CD4-positive, alpha-beta T cell (primary cell): ENCODE measurements at regions not wholly inside any gene's neighbourhood (a gene's known extent, or its start where the extent isn't known, plus 50 kb on each side); places are given as distances from the start of the nearest gene placed in this dataset.

Source experiments
- ATAC-seq: fragments of 200-7000 bp; cut with Tn5 transposase; one replicate; pipeline ENCODE4 v1.10.0; 2022; ENCODE audit warnings: mild to moderate bottlenecking; ENCODE audit not compliant: poor library complexity
- CTCF ChIA-PET: fragments of 350-600 bp; sonication (Branson Sonifier 250); formaldehyde crosslinking; loops from one replicate; lab custom pipeline; 2021; ENCODE audit warnings: antibody characterized with exemption, inconsistent platforms; lab: Charles Lee
- POLR2A ChIA-PET: fragments of 350-600 bp; sonication (Branson Sonifier 250); formaldehyde crosslinking; loops from one replicate; lab custom pipeline; 2021; ENCODE audit warnings: antibody characterized with exemption, inconsistent platforms; lab: Charles Lee
- DNase-seq, 14 experiments: peaks; one replicate each; pipeline ENCODE4 v3.0.0-alpha.2; 2013 to 2020; ENCODE audit warnings: mixed read lengths in 2 of 14
- H3K27ac ChIP-seq, 2 donors: one replicate each; pipeline versions ENCODE4 v1.5.1 to v1.7.0; 2013; ENCODE audit warnings: low read length in 2 of 2, low read depth in 1 of 2, mild to moderate bottlenecking in 1 of 2
- H3K27me3 ChIP-seq, 2 experiments: 1 replicate in 1 of 2; 2 replicates in 1 of 2; pipeline versions ENCODE4 v1.6.1 to v1.7.0; 2013; ENCODE audit warnings: low read length in 2 of 2, control low read depth in 1 of 2, mild to moderate bottlenecking in 1 of 2, moderate library complexity in 1 of 2; ENCODE audit not compliant: insufficient read depth in 2 of 2, control insufficient read depth in 1 of 2
- H3K36me3 ChIP-seq: one replicate; pipeline ENCODE4 v1.6.1; 2013; ENCODE audit warnings: low read length, control low read depth; ENCODE audit not compliant: insufficient read depth
- H3K4me1 ChIP-seq: one replicate; pipeline ENCODE4 v1.6.1; 2013; ENCODE audit warnings: low read length, control low read depth; ENCODE audit not compliant: insufficient read depth
- H3K4me3 ChIP-seq: one replicate; pipeline ENCODE4 v1.5.1; 2013; ENCODE audit warnings: mild to moderate bottlenecking, low read length, moderate library complexity
- H3K9me3 ChIP-seq, 2 experiments: 1 replicate in 1 of 2; 2 replicates in 1 of 2; pipeline versions ENCODE4 v1.6.1 to v1.7.0; 2013; ENCODE audit warnings: low read length in 2 of 2, mild to moderate bottlenecking in 2 of 2, control low read depth in 1 of 2, moderate library complexity in 1 of 2; ENCODE audit not compliant: control insufficient read depth in 1 of 2, insufficient read depth in 1 of 2
- H3K27ac Mint-ChIP-seq: one replicate; pipeline ENCODE4 v1.8.0; 2020; ENCODE audit warnings: mixed read lengths
- H3K27me3 Mint-ChIP-seq: one replicate; pipeline ENCODE4 v1.8.0; 2021; ENCODE audit warnings: mixed read lengths
- H3K36me3 Mint-ChIP-seq: one replicate; pipeline ENCODE4 v1.8.0; 2021; ENCODE audit warnings: low read depth, mixed read lengths
- H3K4me1 Mint-ChIP-seq: one replicate; pipeline ENCODE4 v1.8.0; 2021; ENCODE audit warnings: low read depth, mixed read lengths
- H3K4me3 Mint-ChIP-seq: one replicate; pipeline ENCODE4 v1.8.0; 2020; ENCODE audit warnings: mild to moderate bottlenecking, mixed read lengths
- H3K9me3 Mint-ChIP-seq: one replicate; pipeline ENCODE4 v1.8.0; 2020; ENCODE audit warnings: mixed read lengths
- CTCF ChIP-seq: fragments of 200-600 bp; IDR thresholded peaks from one replicate; pipeline ENCODE4 v1.8.0; 2022; ENCODE audit warnings: antibody characterized with exemption, mild to moderate bottlenecking
- intact Hi-C, 2 experiments: fragments of 100-400 bp; cut with DNase I in 1 of 2; cut with micrococcal nuclease in 1 of 2; formaldehyde crosslinking; loops; one replicate each; pipeline versions ENCODE4 v1.15.1 to v1.9.0; 2023 to 2025; cut with DNase I, micrococcal nuclease

- no peak for ATAC-seq
- no peak for TF ChIP-seq CTCF
- H3K9me3 ChIP-seq, result peaks cover 0 to 14% of the 10 kb centered on the region in 2 experiments
- ChIA-PET POLR2A (no interaction called here), CTCF (no interaction called here)
- no peak overlapping the region for H3K27ac ChIP-seq
- H3K4me1 ChIP-seq, result no peaks in the 10 kb centered on the region
- H3K4me1 Mint-ChIP-seq, result no peaks in the 10 kb centered on the region
- no peak overlapping the region for H3K4me3 ChIP-seq
- H3K27ac Mint-ChIP-seq, result no peak overlapping the region
- H3K36me3 ChIP-seq, result no peaks in the 10 kb centered on the region
- intact Hi-C loops, result no loop called here
- no peak for DNase-seq
- H3K4me3 Mint-ChIP-seq, result no peak overlapping the region
- H3K9me3 Mint-ChIP-seq, result no peaks in the 10 kb centered on the region
- H3K36me3 Mint-ChIP-seq, result no peaks in the 10 kb centered on the region
- peaks cover 34% of the 10 kb centered on the region for H3K27me3 Mint-ChIP-seq
- peaks cover 9 to 32% of the 10 kb centered on the region in 2 experiments for H3K27me3 ChIP-seq
These were observed 127.7 kb downstream of the MN1 start for GRCh38 chr22:27673839-27674238.

- Histone ChIP-seq H3K4me1 (no peaks in the 10 kb centered on the region), H3K36me3 (no peaks in the 10 kb centered on the region), H3K9me3 (peaks cover 0 to 13% of the 10 kb centered on the region in 2 experiments), H3K27ac (no peak overlapping the region), H3K27me3 (peaks cover 8 to 26% of the 10 kb centered on the region in 2 experiments), H3K4me3 (no peak overlapping the region)
- TF ChIP-seq CTCF, result no peak
- peaks cover 29% of the 10 kb centered on the region for H3K27me3 Mint-ChIP-seq
- intact Hi-C loops, result no loop called here
- no peak overlapping the region for H3K27ac Mint-ChIP-seq
- no peaks in the 10 kb centered on the region for H3K9me3 Mint-ChIP-seq
- no peak for DNase-seq
- no peak for ATAC-seq
- no peaks in the 10 kb centered on the region for H3K36me3 Mint-ChIP-seq
- H3K4me1 Mint-ChIP-seq, result no peaks in the 10 kb centered on the region
- POLR2A ChIA-PET, result no interaction called here
- CTCF ChIA-PET, result no interaction called here
- no peak overlapping the region for H3K4me3 Mint-ChIP-seq
These were observed 127.2 kb downstream of the MN1 start for GRCh38 chr22:27674261-27674923.

- CTCF ChIA-PET, result no interaction called here
- Mint-ChIP-seq H3K9me3 (no peaks in the 10 kb centered on the region), H3K27me3 (peaks cover 16% of the 10 kb centered on the region), H3K36me3 (no peaks in the 10 kb centered on the region), H3K27ac (no peak overlapping the region), H3K4me1 (no peaks in the 10 kb centered on the region), H3K4me3 (no peak overlapping the region)
- H3K9me3 ChIP-seq, result peaks cover 0 to 2% of the 10 kb centered on the region in 2 experiments
- TF ChIP-seq CTCF, result no peak
- H3K27me3 ChIP-seq, result peaks cover 0 to 16% of the 10 kb centered on the region in 2 experiments
- POLR2A ChIA-PET, result no interaction called here
- intact Hi-C loops, result no loop called here
- ATAC-seq (no peak), DNase-seq (no peak)
- H3K4me1 ChIP-seq, result no peaks in the 10 kb centered on the region
- H3K4me3 ChIP-seq, result no peak overlapping the region
- no peak overlapping the region for H3K27ac ChIP-seq
- H3K36me3 ChIP-seq, result no peaks in the 10 kb centered on the region
These were observed 124.9 kb downstream of the MN1 start for GRCh38 chr22:27676545-27677213.
